ENCODE measurements at regions not wholly inside any gene's neighbourhood (a gene's known extent, or its start where the extent isn't known, plus 50 kb on each side); places are given as distances from the start of the nearest gene placed in this dataset.

DNA sequence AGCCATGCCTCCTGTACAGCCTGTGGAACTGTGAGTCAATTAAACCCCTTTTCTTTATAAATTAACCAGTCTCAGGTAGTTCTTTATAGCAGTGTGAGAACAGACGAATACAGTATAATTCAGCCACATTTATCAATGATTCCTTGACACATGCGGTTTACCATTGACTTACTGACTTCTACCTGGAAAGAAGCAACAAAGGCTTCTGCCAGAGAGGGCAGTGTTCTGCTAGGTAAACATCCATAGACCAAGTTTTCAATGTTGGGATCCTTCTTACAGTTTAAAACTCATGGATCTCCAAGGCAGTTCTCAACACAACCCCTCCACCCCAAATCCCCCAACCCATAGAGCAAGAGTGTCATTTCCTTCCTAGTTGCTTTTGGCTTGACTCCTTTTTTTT, 150.6 kb downstream of the ZNF648 start:
- no peaks in the 10 kb centered on the region for H4K20me1 ChIP-seq (ENCODE audit: insufficient read depth, poor library complexity, severe bottlenecking)
- no peak overlapping the region for H3K27ac ChIP-seq
- no peak overlapping the region for H3K4me2 ChIP-seq
- no peak overlapping the region for H2AFZ ChIP-seq
- peaks cover 2% of the 10 kb centered on the region for H3K27me3 ChIP-seq
- H3K36me3 ChIP-seq (replicated peaks; ENCODE audit: insufficient read depth, low read depth) = no peaks in the 10 kb centered on the region
- 80% methylated on average over 2 of the region's 2 CpGs for WGBS (ENCODE audit: low lambda C conversion rate, missing lambda C conversion rate)
- no peaks in the 10 kb centered on the region for H3K9me3 ChIP-seq (ENCODE audit: low read depth)
- no peaks in the 10 kb centered on the region for H3K9me2 ChIP-seq (replicated peaks; ENCODE audit: insufficient read depth)
- H3K4me3 ChIP-seq = no peak overlapping the region
- no peaks in the 10 kb centered on the region for H3K4me1 ChIP-seq (ENCODE audit: insufficient read depth)
- TF ChIP-seq EZH2phosphoT487 (IDR thresholded peaks at IDR 0.05; ENCODE audit: low read depth, severe bottlenecking, unreplicated experiment) (no peak), EZH2 (IDR thresholded peaks at IDR 0.05; ENCODE audit: borderline replicate concordance) (no peak), CTCF (IDR thresholded peaks at IDR 0.05; ENCODE audit: poor library complexity) (peak; percentile 17)
- no peak for DNase-seq (ENCODE audit: low spot score)
- no peaks in the 10 kb centered on the region for H3K79me2 ChIP-seq

DNA sequence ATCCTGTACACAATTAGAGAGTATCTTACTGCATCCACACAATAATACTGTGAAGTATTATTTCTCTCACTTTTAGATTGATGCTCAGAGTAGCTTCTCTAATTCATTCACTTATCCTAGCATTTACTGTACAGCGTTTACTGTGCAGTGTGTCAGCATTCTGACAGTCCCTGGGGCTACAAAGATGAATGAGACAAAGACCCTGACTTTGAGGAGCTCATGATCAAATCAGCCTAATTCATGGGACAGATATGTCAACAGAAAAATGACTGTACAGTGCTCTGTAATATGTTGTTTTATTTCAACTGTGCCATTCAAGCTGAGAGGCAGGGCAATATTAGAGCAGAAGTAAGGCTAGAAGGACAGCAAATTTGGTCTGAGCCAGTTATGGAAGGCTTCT, 152.5 kb downstream of the ZNF648 start:
- 77% methylated on average over 1 of the region's 1 CpG for WGBS (ENCODE audit: low lambda C conversion rate, missing lambda C conversion rate)
- H3K36me3 ChIP-seq (replicated peaks; ENCODE audit: insufficient read depth, low read depth) = no peaks in the 10 kb centered on the region
- no peak for DNase-seq (ENCODE audit: low spot score)
- peaks cover 2% of the 10 kb centered on the region for H3K27me3 ChIP-seq
- H3K4me3 ChIP-seq = no peak overlapping the region
- TF ChIP-seq EZH2phosphoT487 (IDR thresholded peaks at IDR 0.05; ENCODE audit: low read depth, severe bottlenecking, unreplicated experiment) (no peak), EZH2 (IDR thresholded peaks at IDR 0.05; ENCODE audit: borderline replicate concordance) (no peak), CTCF (IDR thresholded peaks at IDR 0.05; ENCODE audit: poor library complexity) (no peak)
- no peaks in the 10 kb centered on the region for H3K4me1 ChIP-seq (ENCODE audit: insufficient read depth)
- H3K9me2 ChIP-seq (replicated peaks; ENCODE audit: insufficient read depth) = no peaks in the 10 kb centered on the region
- no peak overlapping the region for H3K4me2 ChIP-seq
- H3K27ac ChIP-seq = no peak overlapping the region
- no peaks in the 10 kb centered on the region for H4K20me1 ChIP-seq (ENCODE audit: insufficient read depth, poor library complexity, severe bottlenecking)
- no peaks in the 10 kb centered on the region for H3K79me2 ChIP-seq
- H2AFZ ChIP-seq = no peak overlapping the region
- no peaks in the 10 kb centered on the region for H3K9me3 ChIP-seq (ENCODE audit: low read depth)

DNA sequence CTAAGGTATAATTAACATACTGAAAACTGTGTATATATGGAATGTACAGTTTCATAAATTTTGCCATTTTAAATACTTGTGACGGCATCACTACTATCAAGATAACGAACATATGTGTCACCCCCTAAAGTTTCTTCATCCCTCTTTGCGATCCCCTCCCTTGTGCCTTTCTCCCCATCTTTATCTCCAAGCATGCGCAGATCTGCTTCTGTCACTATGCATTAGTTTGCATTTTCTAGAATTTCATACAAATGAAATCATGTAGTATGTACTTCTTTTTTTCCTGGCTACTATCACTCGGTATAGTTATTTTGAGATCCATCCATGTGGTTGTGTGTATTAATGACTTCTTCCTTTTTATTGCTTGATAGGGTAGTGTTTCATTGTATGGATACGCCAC, 154.9 kb downstream of the ZNF648 start:
- DNase-seq (ENCODE audit: low spot score) = no peak
- Histone ChIP-seq H3K4me3 (no peak overlapping the region), H3K4me2 (no peak overlapping the region), H4K20me1 (ENCODE audit: insufficient read depth, poor library complexity, severe bottlenecking) (no peaks in the 10 kb centered on the region), H2AFZ (no peak overlapping the region), H3K9me2 (replicated peaks; ENCODE audit: insufficient read depth) (no peaks in the 10 kb centered on the region), H3K36me3 (replicated peaks; ENCODE audit: insufficient read depth, low read depth) (no peaks in the 10 kb centered on the region), H3K27me3 (peaks cover 2% of the 10 kb centered on the region), H3K9me3 (ENCODE audit: low read depth) (no peaks in the 10 kb centered on the region), H3K4me1 (ENCODE audit: insufficient read depth) (no peaks in the 10 kb centered on the region), H3K79me2 (no peaks in the 10 kb centered on the region), H3K27ac (no peak overlapping the region)
- TF ChIP-seq CTCF (IDR thresholded peaks at IDR 0.05; ENCODE audit: poor library complexity) = no peak
- 93% methylated on average over 6 of the region's 6 CpGs for WGBS (ENCODE audit: low lambda C conversion rate, missing lambda C conversion rate)

DNA sequence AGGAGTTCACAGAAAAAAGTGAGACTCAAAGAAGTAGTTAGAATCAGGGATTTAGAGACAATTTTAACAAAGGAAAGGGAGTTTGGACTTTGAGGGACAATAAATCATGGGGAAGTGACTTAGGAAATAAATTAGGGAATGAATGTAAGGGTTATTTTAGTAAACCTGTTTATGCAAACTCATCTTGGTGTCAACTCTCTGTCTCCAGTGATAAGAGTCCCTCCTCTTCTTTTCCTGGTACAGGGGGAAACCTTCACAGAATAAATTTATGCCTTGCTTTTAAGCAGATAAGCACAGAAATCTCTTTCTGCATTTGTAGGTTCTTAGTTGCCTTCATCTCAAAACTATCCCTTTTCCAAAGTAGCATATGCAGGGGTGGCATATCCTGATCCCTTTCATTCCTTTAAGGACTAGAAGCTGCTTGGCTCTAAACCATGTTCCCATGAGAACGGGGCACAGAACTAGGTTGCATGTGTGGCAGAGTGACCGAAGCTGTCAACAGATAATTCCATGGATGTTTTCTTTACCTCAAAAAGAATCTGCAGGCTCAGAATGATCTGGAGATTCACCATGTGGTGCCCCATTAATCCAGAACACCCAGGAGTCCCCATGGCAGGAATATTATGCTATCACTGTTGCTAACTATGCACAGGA, 155.4 kb downstream of the ZNF648 start:
- Histone ChIP-seq H3K9me3 (ENCODE audit: low read depth) (no peaks in the 10 kb centered on the region), H3K79me2 (no peaks in the 10 kb centered on the region), H3K27me3 (peaks cover 2% of the 10 kb centered on the region), H3K4me3 (no peak overlapping the region), H3K27ac (no peak overlapping the region), H3K4me2 (no peak overlapping the region), H4K20me1 (ENCODE audit: insufficient read depth, poor library complexity, severe bottlenecking) (no peaks in the 10 kb centered on the region), H3K9me2 (replicated peaks; ENCODE audit: insufficient read depth) (no peaks in the 10 kb centered on the region), H3K4me1 (ENCODE audit: insufficient read depth) (no peaks in the 10 kb centered on the region), H2AFZ (no peak overlapping the region), H3K36me3 (replicated peaks; ENCODE audit: insufficient read depth, low read depth) (no peaks in the 10 kb centered on the region)
- WGBS (ENCODE audit: low lambda C conversion rate, missing lambda C conversion rate) = 96% methylated on average over 2 of the region's 2 CpGs
- TF ChIP-seq CTCF (IDR thresholded peaks at IDR 0.05; ENCODE audit: poor library complexity) = no peak
- no peak for DNase-seq (ENCODE audit: low spot score)
